Upper lobe of left lung (tissue), 4 donors: ENCODE measurements at regions not wholly inside any gene's neighbourhood (a gene's known extent, or its start where the extent isn't known, plus 50 kb on each side); places are given as distances from the start of the nearest gene placed in this dataset.

Source experiments
- EP300 ChIP-seq, 4 donors: sonication (generic); formaldehyde crosslinking; IDR thresholded peaks; one replicate each; pipeline ENCODE4 v1.5.1; 2017; ENCODE audit warnings: antibody characterized with exemption in 4 of 4, control low read depth in 2 of 4
- POLR2A ChIP-seq, 4 donors: fragments of 450-650 bp; IDR thresholded peaks; one replicate each; pipeline ENCODE4 v1.5.1; 2016 to 2017; ENCODE audit warnings: antibody characterized with exemption in 4 of 4, mild to moderate bottlenecking in 2 of 4
- POLR2AphosphoS5 ChIP-seq, 2 donors: sonication (generic); formaldehyde crosslinking; IDR thresholded peaks; one replicate each; pipeline ENCODE4 v1.5.1; 2017; ENCODE audit warnings: antibody characterized with exemption in 2 of 2
- TF ChIP-seq, protein P1 (sequence below), 6 experiments: fragments of 450-650 bp in 4 of 6; fragments of 200-600 bp in 2 of 6; sonication (generic) in 2 of 6; IDR thresholded peaks; one replicate each; pipeline ENCODE4 v1.5.1; 2016 to 2019; ENCODE audit warnings: antibody characterized with exemption in 6 of 6

DNA sequence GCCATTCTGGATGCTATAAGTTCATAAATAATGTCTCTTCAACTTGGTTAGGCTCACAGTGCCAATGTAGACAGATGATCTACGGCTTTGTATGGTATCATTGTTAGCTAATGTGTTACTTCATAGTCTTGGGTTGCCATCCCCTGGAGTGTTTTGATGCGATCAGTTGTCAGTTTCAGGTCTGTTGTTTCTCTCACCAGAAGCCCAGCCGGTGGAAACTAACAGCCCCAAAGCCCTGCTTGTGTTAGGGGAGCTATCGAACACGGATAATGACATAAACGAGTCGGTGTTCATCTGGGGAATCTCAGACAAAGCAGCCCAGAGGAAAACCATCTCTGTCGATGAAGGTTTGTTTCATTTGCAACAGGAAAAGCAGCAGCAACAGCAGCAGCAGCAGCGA is 107.4 kb upstream of the ANKFN1 start:
- TF ChIP-seq, protein P1, sequence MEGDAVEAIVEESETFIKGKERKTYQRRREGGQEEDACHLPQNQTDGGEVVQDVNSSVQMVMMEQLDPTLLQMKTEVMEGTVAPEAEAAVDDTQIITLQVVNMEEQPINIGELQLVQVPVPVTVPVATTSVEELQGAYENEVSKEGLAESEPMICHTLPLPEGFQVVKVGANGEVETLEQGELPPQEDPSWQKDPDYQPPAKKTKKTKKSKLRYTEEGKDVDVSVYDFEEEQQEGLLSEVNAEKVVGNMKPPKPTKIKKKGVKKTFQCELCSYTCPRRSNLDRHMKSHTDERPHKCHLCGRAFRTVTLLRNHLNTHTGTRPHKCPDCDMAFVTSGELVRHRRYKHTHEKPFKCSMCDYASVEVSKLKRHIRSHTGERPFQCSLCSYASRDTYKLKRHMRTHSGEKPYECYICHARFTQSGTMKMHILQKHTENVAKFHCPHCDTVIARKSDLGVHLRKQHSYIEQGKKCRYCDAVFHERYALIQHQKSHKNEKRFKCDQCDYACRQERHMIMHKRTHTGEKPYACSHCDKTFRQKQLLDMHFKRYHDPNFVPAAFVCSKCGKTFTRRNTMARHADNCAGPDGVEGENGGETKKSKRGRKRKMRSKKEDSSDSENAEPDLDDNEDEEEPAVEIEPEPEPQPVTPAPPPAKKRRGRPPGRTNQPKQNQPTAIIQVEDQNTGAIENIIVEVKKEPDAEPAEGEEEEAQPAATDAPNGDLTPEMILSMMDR (IDR thresholded peaks at IDR 0.05): no peak
- TF ChIP-seq POLR2AphosphoS5 (IDR thresholded peaks at IDR 0.05): no peak
- TF ChIP-seq EP300 (IDR thresholded peaks at IDR 0.05): no peak
- no peak for TF ChIP-seq POLR2A (IDR thresholded peaks at IDR 0.05)
